Ovary (tissue), 7 donors: ENCODE measurements at regions not wholly inside any gene's neighbourhood (a gene's known extent, or its start where the extent isn't known, plus 50 kb on each side); places are given as distances from the start of the nearest gene placed in this dataset.
"Not testable (repeated sequence)": the region's sequence is repeated elsewhere in the genome, so short reads cannot be mapped to it uniquely, and the experiment has no call there.

Experiments used
- DNase-seq, 5 donors: peaks; one replicate each; pipeline ENCODE4 v3.0.0-alpha.2; 2019 to 2020
- H3K27ac ChIP-seq, 2 donors: fragments of 200-600 bp; one replicate each; pipeline versions ENCODE4 v1.5.1 to v1.8.0; 2019 to 2022
- H3K27me3 ChIP-seq: fragments of 200-600 bp; one replicate; pipeline ENCODE4 v1.8.0; 2022
- H3K36me3 ChIP-seq: fragments of 200-600 bp; sonication (generic); one replicate; pipeline ENCODE4 v1.5.1; 2019
- H3K4me1 ChIP-seq: one replicate; pipeline ENCODE4 v1.8.1; 2013; ENCODE audit warnings: mild to moderate bottlenecking, moderate library complexity; ENCODE audit not compliant: insufficient read depth
- H3K4me3 ChIP-seq: fragments of 200-600 bp; sonication (generic); one replicate; pipeline ENCODE4 v1.5.1; 2017
- H3K9me3 ChIP-seq, 2 donors: fragments of 200-600 bp in 1 of 2; sonication (generic) in 1 of 2; one replicate each; pipeline versions ENCODE4 v1.5.1 to v1.8.1; 2013 to 2019; ENCODE audit warnings: mild to moderate bottlenecking in 1 of 2, moderate library complexity in 1 of 2
- EP300 ChIP-seq: sonication (generic); formaldehyde crosslinking; IDR thresholded peaks from one replicate; pipeline ENCODE4 v1.6.1; 2017; ENCODE audit warnings: antibody characterized with exemption
- POLR2A ChIP-seq: fragments of 450-650 bp; IDR thresholded peaks from one replicate; pipeline ENCODE4 v1.6.1; 2017; ENCODE audit warnings: antibody characterized with exemption, mild to moderate bottlenecking, moderate library complexity
- WGBS, 3 donors: extraction: QIAGEN DNeasy Blood & Tissue Kit in 1 of 3; methylation state at CpG; one replicate each; pipeline versions ENCODE4 v1.1.5 to v1.1.7; 2013 to 2017; 5-methylcytosine and 5-hydroxymethylcytosine counted together
- intact Hi-C, 4 donors: fragments of 100-400 bp; cut with DNase I; formaldehyde crosslinking; loops; one replicate each; pipeline versions ENCODE4 v1.11.0 to v1.15.1; 2022 to 2023
- TF ChIP-seq, protein P1 (sequence below), 3 donors: fragments of 450-650 bp in 2 of 3; fragments of 200-600 bp in 1 of 3; IDR thresholded peaks; one replicate each; pipeline versions ENCODE4 v1.5.1 to v1.8.0; 2016 to 2022; ENCODE audit warnings: antibody characterized with exemption in 3 of 3, mild to moderate bottlenecking in 1 of 3
- donor health status: DM: no; HTN: no; CAD: no; lungs with moderate emphysema.
- donor health status: DM: no; HTN: no; CAD: no.
- donor health status: Bipolar disorder and iron deficiency.
- donor health status: DM: no; HTN: no; CAD: no.
- donor health status: DM: yes; HTN: yes; CAD: no.

DNA sequence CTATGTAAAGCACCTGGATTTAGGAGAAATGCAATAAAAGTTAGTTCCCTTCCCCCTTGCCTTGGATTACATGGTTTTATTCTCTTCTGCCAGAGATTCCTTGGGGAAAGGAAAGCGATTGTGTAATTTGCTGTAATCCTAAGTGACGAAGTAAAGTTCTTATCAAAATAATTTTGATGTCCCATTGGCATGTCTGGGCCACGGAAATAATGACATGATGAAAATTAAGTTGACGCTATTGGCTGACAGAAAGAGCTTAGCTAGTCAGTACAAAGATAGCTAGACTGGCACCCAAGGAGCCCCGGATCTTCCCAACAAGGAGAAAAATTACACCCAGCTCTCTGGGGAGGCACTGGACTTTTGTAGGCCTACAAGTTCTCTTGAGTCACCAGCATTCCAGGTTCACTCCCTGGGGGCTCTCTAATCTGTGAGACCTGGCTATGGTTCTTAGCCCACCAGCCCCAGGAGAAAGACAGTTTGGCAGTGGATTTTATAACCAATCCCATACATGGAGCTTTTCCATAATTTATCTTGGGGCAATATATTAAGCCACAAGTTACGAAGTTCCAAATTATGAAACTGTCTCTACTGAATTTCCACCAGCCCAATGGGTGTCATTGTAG lies 59.9 kb downstream of the FOXA2 start:
- Histone ChIP-seq H3K4me3 (no peak overlapping the region), H3K9me3 (no peaks in the 10 kb centered on the region), H3K27ac (no peak overlapping the region), H3K4me1 (no peaks in the 10 kb centered on the region), H3K36me3 (no peaks in the 10 kb centered on the region), H3K27me3 (no peaks in the 10 kb centered on the region)
- TF ChIP-seq POLR2A (no peak), EP300 (no peak)
- TF ChIP-seq, protein P1, sequence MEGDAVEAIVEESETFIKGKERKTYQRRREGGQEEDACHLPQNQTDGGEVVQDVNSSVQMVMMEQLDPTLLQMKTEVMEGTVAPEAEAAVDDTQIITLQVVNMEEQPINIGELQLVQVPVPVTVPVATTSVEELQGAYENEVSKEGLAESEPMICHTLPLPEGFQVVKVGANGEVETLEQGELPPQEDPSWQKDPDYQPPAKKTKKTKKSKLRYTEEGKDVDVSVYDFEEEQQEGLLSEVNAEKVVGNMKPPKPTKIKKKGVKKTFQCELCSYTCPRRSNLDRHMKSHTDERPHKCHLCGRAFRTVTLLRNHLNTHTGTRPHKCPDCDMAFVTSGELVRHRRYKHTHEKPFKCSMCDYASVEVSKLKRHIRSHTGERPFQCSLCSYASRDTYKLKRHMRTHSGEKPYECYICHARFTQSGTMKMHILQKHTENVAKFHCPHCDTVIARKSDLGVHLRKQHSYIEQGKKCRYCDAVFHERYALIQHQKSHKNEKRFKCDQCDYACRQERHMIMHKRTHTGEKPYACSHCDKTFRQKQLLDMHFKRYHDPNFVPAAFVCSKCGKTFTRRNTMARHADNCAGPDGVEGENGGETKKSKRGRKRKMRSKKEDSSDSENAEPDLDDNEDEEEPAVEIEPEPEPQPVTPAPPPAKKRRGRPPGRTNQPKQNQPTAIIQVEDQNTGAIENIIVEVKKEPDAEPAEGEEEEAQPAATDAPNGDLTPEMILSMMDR (IDR thresholded peaks at IDR 0.05), result no peak
- 64 to 70% (median 66%) methylated on average over 6 of the region's 6 CpGs for WGBS, 3 donors
- intact Hi-C loops, result loop anchor here in 1 of 4 donors (10.0 kb wide), 1 partner anchor 60 kb away; the partner anchor contains the start of gene FOXA2
- no peak for DNase-seq

DNA sequence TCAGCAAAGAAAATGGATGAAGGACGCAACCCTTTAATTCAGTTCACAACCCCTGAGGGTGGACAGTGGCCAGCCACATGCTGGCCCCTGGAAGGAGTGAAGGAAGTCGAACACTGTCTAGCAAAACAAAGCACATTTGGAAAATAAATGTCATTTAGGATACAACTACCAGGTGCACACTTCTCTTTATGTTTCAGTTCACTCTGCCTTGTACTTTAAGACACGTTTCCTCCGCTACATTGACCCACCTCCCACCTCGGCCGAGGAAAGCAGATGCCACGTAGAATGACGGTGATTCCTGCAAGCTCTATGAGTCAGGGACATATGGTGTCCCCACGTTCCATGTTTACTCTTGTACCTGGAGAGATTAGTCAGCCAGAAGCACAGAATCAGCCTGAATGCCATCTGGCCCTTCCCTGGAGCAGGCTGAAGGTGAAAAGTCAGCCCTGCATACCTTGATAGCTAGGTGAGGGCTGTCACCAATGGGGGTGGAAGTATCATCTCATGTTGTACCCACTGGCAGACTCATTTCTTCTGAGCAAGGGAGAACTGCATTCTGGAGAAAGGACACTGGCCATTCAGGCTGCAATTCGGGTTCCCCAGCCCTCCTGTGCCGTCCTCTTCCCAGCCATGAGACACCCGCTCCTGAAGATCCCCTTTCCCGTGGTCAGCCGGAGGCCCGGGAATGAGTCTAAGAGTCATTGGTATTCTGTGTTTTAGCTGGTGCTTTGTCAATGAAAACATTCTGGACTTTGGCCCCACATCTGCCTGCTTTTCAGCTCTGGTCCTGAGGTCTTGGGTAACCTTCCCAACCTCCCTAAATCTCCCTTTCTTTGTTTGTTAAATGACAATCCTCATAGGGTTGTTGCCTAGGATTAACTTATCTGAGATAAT lies 60.6 kb downstream of the FOXA2 start:
- WGBS, 3 donors, result 76 to 80% (median 77%) methylated on average over 15 of the region's 15 CpGs

DNA sequence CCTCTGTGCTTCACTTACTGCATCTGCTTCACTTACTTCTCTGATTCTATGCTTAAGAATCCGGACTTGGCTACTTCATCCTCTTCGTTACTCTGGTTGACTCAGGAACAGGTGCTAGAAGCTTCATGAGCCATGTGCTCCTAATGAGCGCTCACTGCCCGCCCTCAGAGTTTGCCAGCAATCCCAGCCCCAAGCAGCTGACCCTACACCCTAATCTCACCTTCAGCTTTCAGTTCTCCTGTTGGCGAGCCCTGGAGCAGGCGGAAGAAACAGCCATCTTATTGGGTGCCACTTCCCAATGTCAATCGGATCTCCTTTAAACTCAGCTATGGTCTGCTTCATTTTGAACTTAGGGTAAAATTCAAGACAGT lies 61.3 kb downstream of the FOXA2 start:
- no peak for DNase-seq
- no peaks in the 10 kb centered on the region for H3K4me1 ChIP-seq
- no peaks in the 10 kb centered on the region for H3K27me3 ChIP-seq
- no peaks in the 10 kb centered on the region for H3K9me3 ChIP-seq
- TF ChIP-seq, protein P1 (IDR thresholded peaks at IDR 0.05), result no peak
- TF ChIP-seq EP300 (no peak), POLR2A (no peak)
- H3K27ac ChIP-seq, result no peak overlapping the region
- WGBS, 3 donors, result 81 to 93% (median 88%) methylated on average over 7 of the region's 7 CpGs
- intact Hi-C loops, result loop anchor here in 1 of 4 donors (10.0 kb wide), 1 partner anchor 62 kb away; the partner anchor contains the start of gene FOXA2
- H3K4me3 ChIP-seq, result no peak overlapping the region
- no peaks in the 10 kb centered on the region for H3K36me3 ChIP-seq

More for the DNA sequence above, 60.6 kb downstream of the FOXA2 start:
- TF ChIP-seq EP300 (no peak), POLR2A (no peak)
- TF ChIP-seq, protein P1 (IDR thresholded peaks at IDR 0.05), result no peak
- Histone ChIP-seq H3K4me3 (no peak overlapping the region), H3K4me1 (no peaks in the 10 kb centered on the region), H3K27me3 (no peaks in the 10 kb centered on the region), H3K9me3 (no peaks in the 10 kb centered on the region), H3K36me3 (no peaks in the 10 kb centered on the region), H3K27ac (no peak overlapping the region)
- no peak for DNase-seq
- intact Hi-C loops, result loop anchor here in 1 of 4 donors (10.0 kb wide), 1 partner anchor 61 kb away; the partner anchor contains the start of gene FOXA2

DNA sequence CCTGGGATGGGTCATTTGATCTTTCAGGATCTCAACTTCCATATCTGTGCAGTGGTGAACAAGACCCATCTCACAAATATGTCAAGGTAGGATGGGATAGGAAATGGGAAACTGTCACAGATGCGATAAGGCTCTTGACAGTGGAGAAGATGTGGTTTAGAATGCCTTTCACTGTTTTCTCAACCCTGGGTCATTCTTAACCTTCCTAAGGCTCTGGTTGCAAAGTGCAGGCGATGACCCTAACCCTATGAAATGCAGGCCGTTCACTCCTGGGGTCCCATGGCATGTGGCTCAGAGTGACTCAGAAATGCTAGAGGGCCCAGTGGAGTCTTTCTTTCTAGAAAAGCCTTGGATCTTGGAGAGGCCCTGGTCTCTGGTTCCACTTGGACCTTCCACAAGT lies 61.7 kb downstream of the FOXA2 start:
- no peak for DNase-seq
- Histone ChIP-seq H3K4me3 (no peak overlapping the region), H3K9me3 (no peaks in the 10 kb centered on the region), H3K36me3 (no peaks in the 10 kb centered on the region), H3K4me1 (no peaks in the 10 kb centered on the region), H3K27me3 (no peaks in the 10 kb centered on the region), H3K27ac (no peak overlapping the region)
- intact Hi-C loops, result loop anchor here in 1 of 4 donors (10.0 kb wide), 1 partner anchor 62 kb away; the partner anchor contains the start of gene FOXA2
- WGBS, 3 donors, result 79 to 80% (median 79%) methylated on average over 3 of the region's 3 CpGs
- TF ChIP-seq, protein P1 (IDR thresholded peaks at IDR 0.05), result no peak
- no peak for TF ChIP-seq POLR2A
- no peak for TF ChIP-seq EP300

DNA sequence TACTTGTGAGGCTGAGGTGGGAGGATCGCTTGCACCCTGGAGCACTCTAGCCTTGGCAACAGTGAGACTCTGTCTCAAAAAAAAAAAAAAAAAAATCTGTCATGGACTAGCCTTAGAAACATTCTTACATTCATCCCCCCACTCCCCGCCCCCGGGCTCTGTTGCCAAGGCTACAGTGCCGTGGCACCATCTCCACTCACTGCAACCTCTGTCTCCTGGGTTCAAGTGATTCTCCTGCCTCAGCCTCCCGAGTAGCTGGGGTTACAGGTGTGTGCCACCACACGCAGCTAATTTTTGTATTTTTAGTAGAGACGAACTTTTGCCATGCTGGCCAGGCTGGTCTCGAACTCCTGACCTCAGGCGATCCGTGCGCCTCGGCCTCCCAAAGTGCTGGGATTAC lies 62.4 kb downstream of the FOXA2 start:
- not testable (repeated sequence) for H3K9me3 ChIP-seq, DNase-seq, H3K27me3 ChIP-seq, H3K4me3 ChIP-seq, H3K36me3 ChIP-seq, H3K4me1 ChIP-seq, H3K27ac ChIP-seq
- intact Hi-C loops, result loop anchor here in 1 of 4 donors (10.0 kb wide), 1 partner anchor 63 kb away; the partner anchor contains the start of gene FOXA2
- 86 to 88% (median 87%) methylated on average over 12 of the region's 12 CpGs for WGBS, 3 donors
